ENCODE measurements at regions not wholly inside any gene's neighbourhood (a gene's known extent, or its start where the extent isn't known, plus 50 kb on each side); places are given as distances from the start of the nearest gene placed in this dataset.

DNA sequence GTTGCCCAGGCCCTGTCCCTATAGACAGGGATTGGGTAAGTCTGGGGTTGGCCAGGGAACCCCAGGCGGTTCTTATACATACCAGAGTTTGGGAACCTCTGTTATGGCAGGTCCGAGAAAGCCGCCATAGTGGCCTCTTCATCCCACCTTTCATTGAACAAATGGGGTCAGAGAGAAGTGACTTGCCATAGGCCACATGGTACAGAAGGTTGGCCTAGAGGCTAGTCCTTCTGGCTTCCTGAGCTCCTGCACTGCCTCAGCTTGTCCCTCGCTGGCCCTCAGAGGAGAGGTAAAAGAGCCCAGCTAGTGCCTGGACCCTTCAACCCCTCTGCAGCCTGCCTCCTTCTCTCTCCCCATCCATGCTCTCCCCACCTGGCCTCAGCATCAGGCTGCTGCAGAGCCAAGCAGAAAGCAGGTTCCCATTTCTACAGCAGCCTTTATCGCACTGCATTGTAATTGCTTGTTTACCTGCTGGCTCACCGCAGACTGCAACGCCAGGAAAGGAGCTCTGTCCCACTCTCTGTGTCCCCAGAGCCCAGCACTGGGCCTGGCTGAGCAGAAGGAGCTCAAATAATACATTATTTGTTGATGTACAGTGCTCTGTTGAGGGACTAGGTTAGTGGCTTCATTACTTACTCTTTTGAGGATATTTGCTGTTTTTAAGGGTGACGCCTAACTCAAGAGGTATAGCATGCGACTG is 103.6 kb downstream of the TRIM29 start:
- no peaks in the 10 kb centered on the region for H3K9me3 Mint-ChIP-seq
- H3K27me3 Mint-ChIP-seq = peaks cover 22% of the 10 kb centered on the region
- Histone ChIP-seq H3K9me3 (ENCODE audit: control insufficient read depth in 1 of 2, insufficient read depth in 1 of 2, low read length in 2 of 2) (peaks cover 0 to 6% of the 10 kb centered on the region in 2 experiments), H3K27ac (ENCODE audit: low read depth in 1 of 2, low read length in 2 of 2) (no peak overlapping the region), H3K36me3 (ENCODE audit: insufficient read depth, low read length) (no peaks in the 10 kb centered on the region), H3K4me3 (ENCODE audit: low read length) (no peak overlapping the region), H3K4me1 (ENCODE audit: insufficient read depth, low read length) (no peaks in the 10 kb centered on the region), H3K27me3 (ENCODE audit: control insufficient read depth in 1 of 2, insufficient read depth in 2 of 2, low read length in 2 of 2) (no peaks in the 10 kb centered on the region)
- CTCF ChIA-PET = no interaction called here
- ATAC-seq (ENCODE audit: poor library complexity) (no peak), DNase-seq (no peak)
- H3K4me3 Mint-ChIP-seq = no peak overlapping the region
- POLR2A ChIA-PET = no interaction called here
- H3K36me3 Mint-ChIP-seq (ENCODE audit: low read depth) = no peaks in the 10 kb centered on the region
- intact Hi-C loops (cut with DNase I, micrococcal nuclease) = no loop called here
- TF ChIP-seq, protein P1, sequence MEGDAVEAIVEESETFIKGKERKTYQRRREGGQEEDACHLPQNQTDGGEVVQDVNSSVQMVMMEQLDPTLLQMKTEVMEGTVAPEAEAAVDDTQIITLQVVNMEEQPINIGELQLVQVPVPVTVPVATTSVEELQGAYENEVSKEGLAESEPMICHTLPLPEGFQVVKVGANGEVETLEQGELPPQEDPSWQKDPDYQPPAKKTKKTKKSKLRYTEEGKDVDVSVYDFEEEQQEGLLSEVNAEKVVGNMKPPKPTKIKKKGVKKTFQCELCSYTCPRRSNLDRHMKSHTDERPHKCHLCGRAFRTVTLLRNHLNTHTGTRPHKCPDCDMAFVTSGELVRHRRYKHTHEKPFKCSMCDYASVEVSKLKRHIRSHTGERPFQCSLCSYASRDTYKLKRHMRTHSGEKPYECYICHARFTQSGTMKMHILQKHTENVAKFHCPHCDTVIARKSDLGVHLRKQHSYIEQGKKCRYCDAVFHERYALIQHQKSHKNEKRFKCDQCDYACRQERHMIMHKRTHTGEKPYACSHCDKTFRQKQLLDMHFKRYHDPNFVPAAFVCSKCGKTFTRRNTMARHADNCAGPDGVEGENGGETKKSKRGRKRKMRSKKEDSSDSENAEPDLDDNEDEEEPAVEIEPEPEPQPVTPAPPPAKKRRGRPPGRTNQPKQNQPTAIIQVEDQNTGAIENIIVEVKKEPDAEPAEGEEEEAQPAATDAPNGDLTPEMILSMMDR (IDR thresholded peaks at IDR 0.05) = no peak
- H3K27ac Mint-ChIP-seq = no peak overlapping the region
- H3K4me1 Mint-ChIP-seq (ENCODE audit: low read depth) = no peaks in the 10 kb centered on the region

DNA sequence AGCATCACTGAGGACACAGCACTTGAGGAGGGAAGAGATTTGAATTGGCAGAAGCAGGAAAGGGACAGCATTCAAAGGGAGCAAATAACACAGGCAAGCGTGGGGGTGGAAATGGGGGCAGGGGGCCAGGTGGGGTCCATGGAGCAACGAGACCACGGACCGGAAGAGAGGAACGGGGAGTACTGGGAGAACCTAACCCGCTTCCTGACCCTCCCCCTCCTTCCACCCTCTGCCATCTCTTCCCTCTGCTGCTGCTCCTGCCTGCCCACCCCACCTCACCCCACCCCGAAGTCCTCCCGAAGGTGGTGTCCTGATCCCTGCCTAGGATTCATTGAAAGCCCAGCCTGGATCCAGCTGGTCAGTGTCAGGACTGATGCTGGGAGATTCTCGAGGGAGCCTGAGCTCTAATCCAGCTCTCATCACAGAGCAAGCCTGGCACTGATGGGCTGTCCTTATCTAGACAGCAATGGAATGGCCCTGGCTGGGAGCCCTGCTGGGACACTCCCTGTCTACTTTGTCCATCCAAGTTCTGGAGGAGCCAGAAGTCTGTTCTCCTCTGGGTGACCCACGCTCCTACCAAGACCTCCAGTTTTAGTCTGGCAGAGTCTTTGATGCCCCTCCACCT is 105.0 kb downstream of the TRIM29 start:
- DNase-seq (no peak), ATAC-seq (ENCODE audit: poor library complexity) (no peak)
- Histone ChIP-seq H3K27ac (ENCODE audit: low read depth in 1 of 2, low read length in 2 of 2) (no peak overlapping the region), H3K27me3 (ENCODE audit: control insufficient read depth in 1 of 2, insufficient read depth in 2 of 2, low read length in 2 of 2) (no peaks in the 10 kb centered on the region), H3K9me3 (ENCODE audit: control insufficient read depth in 1 of 2, insufficient read depth in 1 of 2, low read length in 2 of 2) (peaks cover 0 to 6% of the 10 kb centered on the region in 2 experiments), H3K4me1 (ENCODE audit: insufficient read depth, low read length) (no peaks in the 10 kb centered on the region), H3K36me3 (ENCODE audit: insufficient read depth, low read length) (no peaks in the 10 kb centered on the region), H3K4me3 (ENCODE audit: low read length) (no peak overlapping the region)
- Mint-ChIP-seq H3K4me1 (ENCODE audit: low read depth) (no peaks in the 10 kb centered on the region), H3K9me3 (no peaks in the 10 kb centered on the region), H3K4me3 (no peak overlapping the region), H3K36me3 (ENCODE audit: low read depth) (no peaks in the 10 kb centered on the region), H3K27me3 (peaks cover 28% of the 10 kb centered on the region), H3K27ac (no peak overlapping the region)
- ChIA-PET CTCF (no interaction called here), POLR2A (no interaction called here)
- TF ChIP-seq, protein P1 (IDR thresholded peaks at IDR 0.05) = no peak
- intact Hi-C loops (cut with DNase I, micrococcal nuclease) = no loop called here

DNA sequence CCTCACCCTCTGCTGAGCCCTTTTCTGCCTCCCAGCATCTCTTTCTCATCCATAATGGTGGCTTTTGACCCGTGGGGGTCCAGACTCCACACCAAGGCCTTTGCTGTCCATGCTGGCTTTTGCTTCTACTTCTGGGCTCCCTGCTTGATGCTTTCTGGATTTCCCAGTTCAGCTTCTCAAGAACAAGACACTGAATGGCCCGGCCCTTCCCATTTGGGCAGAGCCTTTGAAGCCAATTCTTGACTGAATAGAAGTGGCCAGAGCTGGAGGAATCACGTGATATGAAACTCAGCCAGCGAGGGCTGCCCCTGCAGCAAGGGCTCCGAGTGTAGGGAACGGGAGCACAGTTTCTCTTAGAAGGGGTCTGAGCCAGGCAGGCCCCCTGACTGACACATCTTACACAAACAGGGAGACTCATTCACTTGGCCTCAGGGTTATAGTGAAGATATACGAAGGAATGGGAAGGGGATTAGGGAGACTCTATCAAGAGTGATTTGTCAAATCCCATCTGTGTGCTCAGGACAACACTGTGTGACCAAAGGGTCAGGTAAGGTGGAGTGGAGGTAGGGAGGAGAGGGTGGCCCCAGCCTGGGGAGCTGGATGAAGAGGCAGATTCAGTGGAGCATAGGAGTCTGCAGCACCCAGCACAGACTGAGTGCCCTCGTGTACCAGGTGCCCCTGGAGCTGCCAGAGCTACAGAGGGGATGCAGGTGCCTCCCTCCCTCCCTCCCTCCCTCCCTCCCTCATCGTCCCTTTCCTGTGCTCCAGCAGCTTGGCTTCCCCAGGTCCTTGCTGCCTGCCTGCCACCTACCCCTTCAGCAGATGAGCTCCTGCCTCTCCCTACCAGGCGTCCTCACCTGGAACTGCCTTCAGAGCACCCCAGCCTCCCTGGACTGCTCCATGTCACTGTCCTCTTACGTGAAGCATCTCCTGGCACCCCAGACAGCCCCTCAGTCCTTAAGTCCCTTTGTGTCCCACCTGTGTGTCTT is 106.0 kb downstream of the TRIM29 start:
- Histone ChIP-seq H3K4me3 (ENCODE audit: low read length) (no peak overlapping the region), H3K27me3 (ENCODE audit: control insufficient read depth in 1 of 2, insufficient read depth in 2 of 2, low read length in 2 of 2) (no peaks in the 10 kb centered on the region), H3K9me3 (ENCODE audit: control insufficient read depth in 1 of 2, insufficient read depth in 1 of 2, low read length in 2 of 2) (peaks cover 0 to 6% of the 10 kb centered on the region in 2 experiments), H3K4me1 (ENCODE audit: insufficient read depth, low read length) (no peaks in the 10 kb centered on the region), H3K36me3 (ENCODE audit: insufficient read depth, low read length) (no peaks in the 10 kb centered on the region), H3K27ac (ENCODE audit: low read depth in 1 of 2, low read length in 2 of 2) (no peak overlapping the region)
- H3K27me3 Mint-ChIP-seq = peaks cover 28% of the 10 kb centered on the region
- no peaks in the 10 kb centered on the region for H3K4me1 Mint-ChIP-seq (ENCODE audit: low read depth)
- no peak for DNase-seq
- no peaks in the 10 kb centered on the region for H3K9me3 Mint-ChIP-seq
- intact Hi-C loops (cut with DNase I, micrococcal nuclease) = no loop called here
- no peak overlapping the region for H3K4me3 Mint-ChIP-seq
- H3K27ac Mint-ChIP-seq = no peak overlapping the region
- ATAC-seq (ENCODE audit: poor library complexity) = no peak
- TF ChIP-seq, protein P1 (IDR thresholded peaks at IDR 0.05) = no peak
- no peaks in the 10 kb centered on the region for H3K36me3 Mint-ChIP-seq (ENCODE audit: low read depth)
- CTCF ChIA-PET = no interaction called here
- POLR2A ChIA-PET = no interaction called here
